Lower leg skin (tissue), 3 donors: ENCODE measurements at regions not wholly inside any gene's neighbourhood (a gene's known extent, or its start where the extent isn't known, plus 50 kb on each side); places are given as distances from the start of the nearest gene placed in this dataset.

Experiments used
- CTCF ChIP-seq, 3 donors: fragments of 450-650 bp; IDR thresholded peaks; one replicate each; pipeline ENCODE4 v1.5.1; 2016; ENCODE audit warnings: antibody characterized with exemption in 3 of 3, mild to moderate bottlenecking in 3 of 3, moderate library complexity in 2 of 3
- POLR2A ChIP-seq, 2 donors: fragments of 450-650 bp; IDR thresholded peaks; one replicate each; pipeline ENCODE4 v1.6.1; 2016 to 2017; ENCODE audit warnings: antibody characterized with exemption in 2 of 2, mild to moderate bottlenecking in 1 of 2, moderate library complexity in 1 of 2

- no peak for TF ChIP-seq CTCF (IDR thresholded peaks at IDR 0.05)
- no peak for TF ChIP-seq POLR2A (IDR thresholded peaks at IDR 0.05)
These were observed 139.2 kb upstream of the TBCA start for GRCh38 chr5:77915346-77915745.
